ENCODE measurements at regions not wholly inside any gene's neighbourhood (a gene's known extent, or its start where the extent isn't known, plus 50 kb on each side); places are given as distances from the start of the nearest gene placed in this dataset.

GRCh38 chr1:90135286-90135685 lies 140.4 kb downstream of the ZNF326 start:
- ATAC-seq (no peak), DNase-seq (no peak)
- Histone ChIP-seq H3K9me3 (ENCODE audit: control insufficient read depth, insufficient read depth, low read length) (no peaks in the 10 kb centered on the region), H3K4me3 (ENCODE audit: low read length) (no peak overlapping the region), H3K4me1 (ENCODE audit: control insufficient read depth, insufficient read depth, low read length) (no peaks in the 10 kb centered on the region), H3K27me3 (ENCODE audit: control insufficient read depth, insufficient read depth, low read length) (no peaks in the 10 kb centered on the region), H3K36me3 (ENCODE audit: control insufficient read depth, insufficient read depth, low read length) (no peaks in the 10 kb centered on the region), H3K27ac (ENCODE audit: low read length) (no peak overlapping the region)
- H3K9me3 Mint-ChIP-seq = no peaks in the 10 kb centered on the region
- H3K4me3 Mint-ChIP-seq = no peak overlapping the region
- 100% methylated on average over 1 of the region's 3 CpGs for WGBS (ENCODE audit: insufficient coverage)
- no peak overlapping the region for H3K27ac Mint-ChIP-seq
- no peaks in the 10 kb centered on the region for H3K4me1 Mint-ChIP-seq
- intact Hi-C loops (cut with micrococcal nuclease) = no loop called here
- peaks cover 13 to 19% of the 10 kb centered on the region in 2 donors for H3K27me3 Mint-ChIP-seq (ENCODE audit: low read depth in 2 of 2)
- no peak for TF ChIP-seq CTCF (IDR thresholded peaks at IDR 0.05)
- peaks cover 4% of the 10 kb centered on the region for H3K36me3 Mint-ChIP-seq

GRCh38 chr1:90134175-90134955 lies 139.5 kb downstream of the ZNF326 start:
- H3K4me3 ChIP-seq (ENCODE audit: low read length) = no peak overlapping the region
- H3K36me3 ChIP-seq (ENCODE audit: control insufficient read depth, insufficient read depth, low read length) = no peaks in the 10 kb centered on the region
- Mint-ChIP-seq H3K27ac (no peak overlapping the region), H3K9me3 (no peaks in the 10 kb centered on the region), H3K4me3 (no peak overlapping the region), H3K4me1 (no peaks in the 10 kb centered on the region), H3K27me3 (ENCODE audit: low read depth in 2 of 2) (peaks cover 13 to 19% of the 10 kb centered on the region in 2 donors), H3K36me3 (no peaks in the 10 kb centered on the region)
- no peak for TF ChIP-seq CTCF (IDR thresholded peaks at IDR 0.05)
- H3K4me1 ChIP-seq (ENCODE audit: control insufficient read depth, insufficient read depth, low read length) = no peaks in the 10 kb centered on the region
- intact Hi-C loops (cut with micrococcal nuclease) = no loop called here
- no peaks in the 10 kb centered on the region for H3K27me3 ChIP-seq (ENCODE audit: control insufficient read depth, insufficient read depth, low read length)
- no peak overlapping the region for H3K27ac ChIP-seq (ENCODE audit: low read length)
- no peak for ATAC-seq
- 90% methylated on average over 6 of the region's 6 CpGs for WGBS (ENCODE audit: insufficient coverage)
- H3K9me3 ChIP-seq (ENCODE audit: control insufficient read depth, insufficient read depth, low read length) = no peaks in the 10 kb centered on the region
- DNase-seq = no peak

GRCh38 chr1:90133133-90133532 lies 138.2 kb downstream of the ZNF326 start:
- ATAC-seq = no peak
- 0% methylated on average over 1 of the region's 2 CpGs for WGBS (ENCODE audit: insufficient coverage)
- Mint-ChIP-seq H3K27me3 (ENCODE audit: low read depth in 2 of 2) (peaks cover 19% of the 10 kb centered on the region in 2 donors), H3K27ac (no peak overlapping the region), H3K4me3 (no peak overlapping the region), H3K9me3 (no peaks in the 10 kb centered on the region), H3K36me3 (no peaks in the 10 kb centered on the region), H3K4me1 (no peaks in the 10 kb centered on the region)
- no peak for DNase-seq
- TF ChIP-seq CTCF (IDR thresholded peaks at IDR 0.05) = no peak
- peaks cover 3% of the 10 kb centered on the region for H3K27me3 ChIP-seq (ENCODE audit: control insufficient read depth, insufficient read depth, low read length)
- no peaks in the 10 kb centered on the region for H3K9me3 ChIP-seq (ENCODE audit: control insufficient read depth, insufficient read depth, low read length)
- no peak overlapping the region for H3K4me3 ChIP-seq (ENCODE audit: low read length)
- H3K27ac ChIP-seq (ENCODE audit: low read length) = no peak overlapping the region
- intact Hi-C loops (cut with micrococcal nuclease) = no loop called here
- H3K4me1 ChIP-seq (ENCODE audit: control insufficient read depth, insufficient read depth, low read length) = no peaks in the 10 kb centered on the region
- H3K36me3 ChIP-seq (ENCODE audit: control insufficient read depth, insufficient read depth, low read length) = no peaks in the 10 kb centered on the region

- Histone ChIP-seq H3K4me3 (ENCODE audit: low read length) (no peak overlapping the region), H3K9me3 (ENCODE audit: control insufficient read depth, insufficient read depth, low read length) (no peaks in the 10 kb centered on the region), H3K27ac (ENCODE audit: low read length) (no peak overlapping the region), H3K36me3 (ENCODE audit: control insufficient read depth, insufficient read depth, low read length) (no peaks in the 10 kb centered on the region), H3K4me1 (ENCODE audit: control insufficient read depth, insufficient read depth, low read length) (no peaks in the 10 kb centered on the region), H3K27me3 (ENCODE audit: control insufficient read depth, insufficient read depth, low read length) (peaks cover 3% of the 10 kb centered on the region)
- Mint-ChIP-seq H3K36me3 (no peaks in the 10 kb centered on the region), H3K4me3 (no peak overlapping the region), H3K9me3 (no peaks in the 10 kb centered on the region), H3K27me3 (ENCODE audit: low read depth in 2 of 2) (peaks cover 17 to 19% of the 10 kb centered on the region in 2 donors), H3K27ac (no peak overlapping the region), H3K4me1 (no peaks in the 10 kb centered on the region)
- intact Hi-C loops (cut with micrococcal nuclease) = no loop called here
- no peak for TF ChIP-seq CTCF (IDR thresholded peaks at IDR 0.05)
- ATAC-seq (no peak), DNase-seq (no peak)
- WGBS (ENCODE audit: insufficient coverage) = 80% methylated on average over 1 of the region's 1 CpG
Observed at GRCh38 chr1:90132306-90132705, 137.4 kb downstream of the ZNF326 start.

All from natural killer cell (primary cell).